Parathyroid adenoma (tissue), 2 donors: ENCODE measurements at regions not wholly inside any gene's neighbourhood (a gene's known extent, or its start where the extent isn't known, plus 50 kb on each side); places are given as distances from the start of the nearest gene placed in this dataset.

Experiments used
- H2AFZ ChIP-seq: fragments of 300-600 bp; sonication (generic); one replicate; pipeline ENCODE4 v1.7.0; 2017; ENCODE audit warnings: antibody characterized with exemption, mild to moderate bottlenecking
- H3K27ac ChIP-seq: fragments of 300-600 bp; sonication (generic); one replicate; pipeline ENCODE4 v1.7.0; 2017
- H3K27me3 ChIP-seq: fragments of 300-600 bp; sonication (generic); one replicate; pipeline ENCODE4 v1.7.0; 2017; ENCODE audit warnings: low read length; ENCODE audit not compliant: control insufficient read depth, insufficient read depth
- H3K36me3 ChIP-seq: fragments of 300-600 bp; sonication (generic); one replicate; pipeline ENCODE4 v1.7.0; 2017; ENCODE audit warnings: low read length; ENCODE audit not compliant: control insufficient read depth, insufficient read depth
- H3K4me1 ChIP-seq: fragments of 300-600 bp; sonication (generic); one replicate; pipeline ENCODE4 v1.7.0; 2017; ENCODE audit warnings: control low read depth
- H3K4me2 ChIP-seq: fragments of 300-600 bp; sonication (generic); one replicate; pipeline ENCODE4 v1.7.0; 2017; ENCODE audit warnings: low read length
- H3K4me3 ChIP-seq: fragments of 300-600 bp; sonication (generic); one replicate; pipeline ENCODE4 v1.7.0; 2017; ENCODE audit warnings: low read depth, low read length
- H3K79me2 ChIP-seq: fragments of 300-600 bp; sonication (generic); one replicate; pipeline ENCODE4 v1.7.0; 2017; ENCODE audit warnings: control low read depth
- H3K9ac ChIP-seq: fragments of 300-600 bp; sonication (generic); one replicate; pipeline ENCODE4 v1.7.0; 2017; ENCODE audit warnings: mild to moderate bottlenecking
- H3K9me3 ChIP-seq: fragments of 300-600 bp; sonication (generic); one replicate; pipeline ENCODE4 v1.7.0; 2017; ENCODE audit warnings: low read length; ENCODE audit not compliant: control insufficient read depth
- TF ChIP-seq, protein P1 (sequence below): fragments of 300-600 bp; sonication (generic); IDR thresholded peaks from one replicate; pipeline ENCODE4 v1.7.0; 2017; ENCODE audit warnings: antibody characterized with exemption, mild to moderate bottlenecking
- donor health status: primary hyperparathyroidism.

DNA sequence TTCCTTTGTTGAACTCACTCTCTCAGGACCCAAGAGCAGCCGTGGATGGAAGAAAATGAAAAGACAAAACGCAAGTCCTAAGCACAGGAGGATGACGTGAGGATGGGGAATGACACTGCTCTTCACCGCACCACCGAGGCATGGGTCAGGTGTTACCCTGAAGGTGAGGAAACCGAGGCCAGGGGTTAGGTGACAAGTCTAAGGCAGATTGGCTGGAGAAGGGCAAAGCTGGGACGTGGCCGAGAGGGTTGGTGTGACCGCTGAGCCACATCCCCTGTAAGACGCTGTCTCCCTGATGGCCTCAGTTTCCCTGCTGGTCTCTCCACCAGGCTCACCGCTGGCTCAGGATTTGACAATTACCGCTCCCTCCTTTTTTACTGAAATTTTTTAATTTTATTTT is 284.4 kb downstream of the CTTN start:
- TF ChIP-seq, protein P1, sequence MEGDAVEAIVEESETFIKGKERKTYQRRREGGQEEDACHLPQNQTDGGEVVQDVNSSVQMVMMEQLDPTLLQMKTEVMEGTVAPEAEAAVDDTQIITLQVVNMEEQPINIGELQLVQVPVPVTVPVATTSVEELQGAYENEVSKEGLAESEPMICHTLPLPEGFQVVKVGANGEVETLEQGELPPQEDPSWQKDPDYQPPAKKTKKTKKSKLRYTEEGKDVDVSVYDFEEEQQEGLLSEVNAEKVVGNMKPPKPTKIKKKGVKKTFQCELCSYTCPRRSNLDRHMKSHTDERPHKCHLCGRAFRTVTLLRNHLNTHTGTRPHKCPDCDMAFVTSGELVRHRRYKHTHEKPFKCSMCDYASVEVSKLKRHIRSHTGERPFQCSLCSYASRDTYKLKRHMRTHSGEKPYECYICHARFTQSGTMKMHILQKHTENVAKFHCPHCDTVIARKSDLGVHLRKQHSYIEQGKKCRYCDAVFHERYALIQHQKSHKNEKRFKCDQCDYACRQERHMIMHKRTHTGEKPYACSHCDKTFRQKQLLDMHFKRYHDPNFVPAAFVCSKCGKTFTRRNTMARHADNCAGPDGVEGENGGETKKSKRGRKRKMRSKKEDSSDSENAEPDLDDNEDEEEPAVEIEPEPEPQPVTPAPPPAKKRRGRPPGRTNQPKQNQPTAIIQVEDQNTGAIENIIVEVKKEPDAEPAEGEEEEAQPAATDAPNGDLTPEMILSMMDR = no peak
- no peak overlapping the region for H2AFZ ChIP-seq
- H3K27ac ChIP-seq = no peak overlapping the region
- H3K36me3 ChIP-seq = no peaks in the 10 kb centered on the region
- H3K27me3 ChIP-seq = no peaks in the 10 kb centered on the region
- H3K9me3 ChIP-seq = no peaks in the 10 kb centered on the region
- H3K4me3 ChIP-seq = no peak overlapping the region
- H3K79me2 ChIP-seq = no peaks in the 10 kb centered on the region
- H3K4me1 ChIP-seq = no peaks in the 10 kb centered on the region
- H3K9ac ChIP-seq = no peak overlapping the region
- no peak overlapping the region for H3K4me2 ChIP-seq

DNA sequence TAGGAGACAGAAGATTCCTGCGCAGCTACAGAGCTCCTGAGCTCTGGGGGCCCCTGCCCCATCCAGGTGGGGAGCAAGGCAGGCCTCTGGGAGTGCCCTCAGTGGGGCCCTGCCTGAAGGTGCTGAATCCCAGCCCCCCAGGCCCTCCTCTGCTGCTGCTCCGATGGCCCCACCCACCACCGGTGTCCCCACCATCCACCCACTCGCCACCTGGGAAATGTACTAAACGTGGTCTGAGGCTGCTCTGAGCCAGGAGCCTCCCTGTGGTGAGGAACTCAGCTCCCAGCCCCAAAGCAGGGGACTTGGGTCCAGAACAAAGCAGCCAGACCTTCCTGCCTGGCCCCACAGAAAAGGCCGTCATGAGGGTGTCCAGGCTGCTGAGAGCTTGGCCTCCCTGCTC is 289.4 kb downstream of the CTTN start:
- H3K27me3 ChIP-seq = no peaks in the 10 kb centered on the region
- H3K36me3 ChIP-seq = no peaks in the 10 kb centered on the region
- no peak overlapping the region for H3K4me2 ChIP-seq
- TF ChIP-seq, protein P1 = no peak
- no peak overlapping the region for H2AFZ ChIP-seq
- no peak overlapping the region for H3K9ac ChIP-seq
- no peaks in the 10 kb centered on the region for H3K79me2 ChIP-seq
- no peak overlapping the region for H3K27ac ChIP-seq
- H3K4me3 ChIP-seq = no peak overlapping the region
- no peaks in the 10 kb centered on the region for H3K9me3 ChIP-seq
- no peaks in the 10 kb centered on the region for H3K4me1 ChIP-seq

DNA sequence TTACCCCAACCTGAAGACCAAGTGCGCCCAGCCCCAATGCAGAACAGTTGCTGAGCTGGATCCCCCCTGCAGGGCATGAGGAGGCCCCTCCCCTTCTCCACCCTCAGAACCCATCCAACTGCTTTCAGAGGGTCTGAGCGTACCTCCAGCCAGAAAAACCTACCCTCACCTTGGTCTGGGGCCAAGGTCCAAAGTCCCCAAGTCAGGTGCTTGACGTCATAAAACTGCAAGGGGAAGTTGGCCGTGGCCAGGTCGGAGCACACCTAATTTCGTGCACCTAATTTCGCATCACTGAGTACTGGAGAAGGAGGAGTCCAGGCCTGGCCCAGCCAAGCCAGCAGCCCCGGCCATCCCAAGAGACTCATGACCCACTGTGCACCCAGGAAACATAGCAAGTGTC is 289.8 kb downstream of the CTTN start:
- no peaks in the 10 kb centered on the region for H3K79me2 ChIP-seq
- H3K4me2 ChIP-seq = no peak overlapping the region
- TF ChIP-seq, protein P1 = no peak

DNA sequence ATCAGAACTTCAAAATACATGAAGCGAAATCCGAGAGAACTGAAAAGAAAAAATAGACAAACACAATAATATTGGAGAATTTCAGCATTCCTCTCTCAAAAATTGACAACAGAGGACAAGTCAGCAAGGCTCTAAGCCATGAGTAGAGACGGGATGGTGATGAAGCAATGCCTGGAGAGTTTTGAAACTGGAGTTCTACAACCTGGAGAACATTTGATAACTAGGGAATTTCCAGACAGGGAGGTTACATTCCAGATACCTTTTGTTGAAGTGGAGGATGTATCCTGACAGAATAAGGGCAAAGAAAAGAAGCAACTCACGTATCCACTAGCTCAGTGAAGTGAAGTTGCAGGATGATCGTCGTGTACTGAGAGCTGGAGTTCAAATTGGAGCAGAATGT is 291.4 kb downstream of the CTTN start:
- H3K4me1 ChIP-seq = no peaks in the 10 kb centered on the region
- no peaks in the 10 kb centered on the region for H3K9me3 ChIP-seq
- no peak overlapping the region for H3K4me3 ChIP-seq
- no peak overlapping the region for H3K4me2 ChIP-seq
- H3K79me2 ChIP-seq = no peaks in the 10 kb centered on the region
- TF ChIP-seq, protein P1 = no peak
- no peak overlapping the region for H3K27ac ChIP-seq
- no peaks in the 10 kb centered on the region for H3K27me3 ChIP-seq
- H3K9ac ChIP-seq = no peak overlapping the region
- no peaks in the 10 kb centered on the region for H3K36me3 ChIP-seq
- no peak overlapping the region for H2AFZ ChIP-seq

More for the DNA sequence above, 289.8 kb downstream of the CTTN start:
- Histone ChIP-seq H3K36me3 (no peaks in the 10 kb centered on the region), H3K4me3 (no peak overlapping the region), H3K27me3 (no peaks in the 10 kb centered on the region), H3K9me3 (no peaks in the 10 kb centered on the region), H3K27ac (no peak overlapping the region), H3K4me1 (no peaks in the 10 kb centered on the region), H3K9ac (no peak overlapping the region), H2AFZ (no peak overlapping the region)

DNA sequence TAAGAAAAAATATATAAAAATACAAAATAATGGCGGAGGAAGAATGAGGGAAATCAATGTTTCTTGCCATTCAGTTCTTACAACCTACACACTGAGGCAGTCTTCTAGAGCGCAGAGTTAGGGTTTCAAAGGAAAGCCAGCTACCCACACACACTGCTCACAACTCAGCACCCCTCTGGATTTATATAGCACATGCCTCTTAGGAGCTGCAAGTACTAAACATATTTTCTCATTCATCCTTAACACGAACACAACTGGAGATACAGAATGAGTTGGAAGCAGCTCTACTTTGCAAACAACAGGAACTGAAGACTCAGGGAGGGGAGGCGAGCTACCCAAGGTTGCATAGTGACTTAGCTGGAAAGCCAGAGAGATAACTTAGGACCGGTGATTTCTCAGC is 293.8 kb downstream of the CTTN start:
- no peaks in the 10 kb centered on the region for H3K9me3 ChIP-seq
- TF ChIP-seq, protein P1 = no peak
- no peak overlapping the region for H3K4me3 ChIP-seq
- H3K36me3 ChIP-seq = no peaks in the 10 kb centered on the region
- no peaks in the 10 kb centered on the region for H3K4me1 ChIP-seq
- H2AFZ ChIP-seq = no peak overlapping the region
- H3K27ac ChIP-seq = no peak overlapping the region
- H3K9ac ChIP-seq = no peak overlapping the region
- H3K4me2 ChIP-seq = no peak overlapping the region
- no peaks in the 10 kb centered on the region for H3K27me3 ChIP-seq
- H3K79me2 ChIP-seq = no peaks in the 10 kb centered on the region
